Mesenchymal stem cell (in vitro differentiated cells and primary cell): ENCODE measurements at regions not wholly inside any gene's neighbourhood (a gene's known extent, or its start where the extent isn't known, plus 50 kb on each side); places are given as distances from the start of the nearest gene placed in this dataset.

Experiments
- DNase-seq: peaks from one replicate; pipeline ENCODE4 v3.0.0-alpha.2; 2013
- H2AFZ ChIP-seq: one replicate; pipeline ENCODE4 v1.6.1; 2013; ENCODE audit warnings: low read depth, mild to moderate bottlenecking, control low read depth, inconsistent platforms, low read length, moderate library complexity
- H2AK5ac ChIP-seq: 2 replicates; pipeline ENCODE4 v1.6.1; 2013; ENCODE audit warnings: low read length, moderate library complexity, mild to moderate bottlenecking, inconsistent platforms; ENCODE audit not compliant: severe bottlenecking
- H2BK120ac ChIP-seq: one replicate; pipeline ENCODE4 v1.6.1; 2013; ENCODE audit warnings: low read depth, mild to moderate bottlenecking, inconsistent platforms, low read length, moderate library complexity
- H2BK12ac ChIP-seq, 2 experiments: one replicate each; pipeline ENCODE4 v1.6.1; 2013; ENCODE audit warnings: inconsistent platforms in 2 of 2, low read length in 2 of 2, mild to moderate bottlenecking in 2 of 2, moderate library complexity in 2 of 2, control low read depth in 1 of 2
- H2BK15ac ChIP-seq: one replicate; pipeline ENCODE4 v1.6.1; 2013; ENCODE audit warnings: mild to moderate bottlenecking, low read depth, inconsistent platforms; ENCODE audit not compliant: poor library complexity, severe bottlenecking
- H2BK5ac ChIP-seq: 2 replicates; pipeline ENCODE4 v1.6.1; 2013; ENCODE audit warnings: low read depth, mild to moderate bottlenecking, low read length, control low read depth, inconsistent platforms; ENCODE audit not compliant: poor library complexity, severe bottlenecking
- H3K14ac ChIP-seq, 2 experiments: one replicate each; pipeline ENCODE4 v1.6.1; 2013; ENCODE audit warnings: inconsistent platforms in 2 of 2, low read length in 2 of 2, control low read depth in 1 of 2, mild to moderate bottlenecking in 1 of 2, moderate library complexity in 1 of 2
- H3K18ac ChIP-seq, 2 experiments: one replicate each; pipeline ENCODE4 v1.6.1; 2013; ENCODE audit warnings: inconsistent platforms in 2 of 2, low read length in 2 of 2, control low read depth in 1 of 2, low read depth in 1 of 2, mild to moderate bottlenecking in 1 of 2
- H3K23ac ChIP-seq, 2 experiments: one replicate each; pipeline ENCODE4 v1.6.1; 2013; ENCODE audit warnings: inconsistent platforms in 2 of 2, low read length in 2 of 2, mild to moderate bottlenecking in 2 of 2, moderate library complexity in 2 of 2, control low read depth in 1 of 2
- H3K27ac ChIP-seq: 2 replicates; pipeline ENCODE4 v1.5.1; 2013; ENCODE audit warnings: mild to moderate bottlenecking, moderate library complexity, low read length, control low read depth, inconsistent platforms; ENCODE audit not compliant: poor library complexity, severe bottlenecking
- H3K27me3 ChIP-seq, 2 experiments: 2 replicates each; pipeline versions ENCODE4 v1.6.1 to v1.7.0; 2013; ENCODE audit warnings: low read length in 2 of 2, mild to moderate bottlenecking in 2 of 2, moderate library complexity in 2 of 2, control low read depth in 1 of 2, inconsistent platforms in 1 of 2; ENCODE audit not compliant: control insufficient read depth in 1 of 2, insufficient read depth in 1 of 2
- H3K36me3 ChIP-seq, 2 experiments: 2 replicates each; pipeline versions ENCODE4 v1.6.1 to v1.7.0; 2013; ENCODE audit warnings: low read length in 2 of 2, control low read depth in 1 of 2, inconsistent platforms in 1 of 2, low read depth in 1 of 2, mild to moderate bottlenecking in 1 of 2; ENCODE audit not compliant: insufficient read depth in 2 of 2, control insufficient read depth in 1 of 2
- H3K4ac ChIP-seq, 2 experiments: one replicate each; pipeline ENCODE4 v1.6.1; 2013; ENCODE audit warnings: inconsistent platforms in 2 of 2, low read length in 2 of 2, mild to moderate bottlenecking in 2 of 2, moderate library complexity in 2 of 2, control low read depth in 1 of 2, low read depth in 1 of 2
- H3K4me1 ChIP-seq: 2 replicates; pipeline ENCODE4 v1.6.1; 2013; ENCODE audit warnings: low read depth, low read length, control low read depth; ENCODE audit not compliant: control insufficient read depth, insufficient read depth
- H3K4me2 ChIP-seq: 2 replicates; pipeline ENCODE4 v1.6.1; 2013; ENCODE audit warnings: low read length, mild to moderate bottlenecking, inconsistent platforms; ENCODE audit not compliant: poor library complexity, severe bottlenecking
- H3K4me3 ChIP-seq, 2 experiments: 2 replicates each; pipeline versions ENCODE4 v1.5.1 to v1.7.0; 2013; ENCODE audit warnings: low read length in 2 of 2, mild to moderate bottlenecking in 2 of 2, control low read depth in 1 of 2, low read depth in 1 of 2; ENCODE audit not compliant: insufficient read depth in 1 of 2
- H3K79me1 ChIP-seq: replicated peaks from 2 replicates; pipeline ENCODE4 v1.6.1; 2013; ENCODE audit warnings: mild to moderate bottlenecking, control low read depth, low read length, inconsistent platforms; ENCODE audit not compliant: poor library complexity, severe bottlenecking
- H3K9ac ChIP-seq: 2 replicates; pipeline ENCODE4 v1.7.0; 2013; ENCODE audit warnings: mild to moderate bottlenecking, low read length, moderate library complexity
- H3K9me3 ChIP-seq: 2 replicates; pipeline ENCODE4 v1.7.0; 2013; ENCODE audit warnings: mild to moderate bottlenecking, low read length; ENCODE audit not compliant: control insufficient read depth
- H4K8ac ChIP-seq: one replicate; pipeline ENCODE4 v1.6.1; 2013; ENCODE audit warnings: inconsistent platforms, mild to moderate bottlenecking, low read length, moderate library complexity
- H4K91ac ChIP-seq: one replicate; pipeline ENCODE4 v1.6.1; 2013; ENCODE audit warnings: mild to moderate bottlenecking, low read length, inconsistent platforms
- WGBS: methylation state at CpG from one replicate; pipeline ENCODE4 v1.1.7; 2013; ENCODE audit warnings: mixed read lengths; 5-methylcytosine and 5-hydroxymethylcytosine counted together

DNA sequence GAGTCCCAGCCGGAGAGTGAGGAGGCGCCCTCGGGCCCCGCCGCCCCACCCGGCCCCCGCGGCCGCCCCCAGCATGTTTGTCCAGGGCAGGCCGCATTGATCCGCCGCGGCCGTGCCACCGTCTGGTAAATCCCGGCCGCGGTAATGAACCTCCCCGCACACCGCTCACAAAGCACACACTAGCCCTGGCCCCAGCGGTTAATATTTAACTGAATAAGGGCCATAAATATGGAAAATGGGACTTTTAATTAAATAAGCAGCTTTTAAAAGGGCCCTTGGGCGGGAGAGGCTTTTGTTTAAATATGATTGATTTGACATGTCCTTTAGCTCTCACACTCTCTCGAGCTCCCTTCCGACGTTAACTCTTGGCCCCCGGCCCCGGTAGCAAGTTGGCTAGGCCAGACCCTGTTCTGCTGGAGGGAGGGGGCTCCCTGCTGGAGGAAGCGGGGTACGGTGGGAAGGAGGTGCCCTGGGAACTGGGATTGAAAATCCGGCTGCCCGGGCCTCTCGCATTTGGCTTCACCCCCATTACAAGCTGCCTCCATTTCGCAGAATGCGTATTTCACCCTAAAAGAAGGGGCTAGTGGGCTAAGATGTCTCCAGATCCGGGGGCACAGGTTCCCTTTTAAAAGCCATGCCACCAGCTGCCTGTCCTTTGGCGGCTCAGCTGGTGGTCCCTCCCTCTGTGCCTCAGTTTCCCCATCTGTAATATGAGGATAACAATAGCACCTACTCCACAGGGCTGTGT lies 199.8 kb downstream of the RBM19 start:
- Histone ChIP-seq H3K4ac (no peak overlapping the region), H2AFZ (no peak overlapping the region), H2BK15ac (peak overlapping the region; percentile 33), H3K9ac (no peak overlapping the region), H3K4me1 (peaks cover 12% of the 10 kb centered on the region), H3K4me2 (no peak overlapping the region), H3K9me3 (no peaks in the 10 kb centered on the region), H3K14ac (no peak overlapping the region), H3K18ac (no peak overlapping the region), H3K27ac (no peak overlapping the region), H2BK5ac (no peak overlapping the region), H3K79me1 (no peaks in the 10 kb centered on the region), H2BK12ac (peak overlapping the region in 1 of 2 experiments; percentile 33), H3K4me3 (no peak overlapping the region), H3K27me3 (peaks cover 17 to 56% of the 10 kb centered on the region in 2 experiments), H3K36me3 (no peaks in the 10 kb centered on the region), H2AK5ac (no peak overlapping the region), H3K23ac (no peak overlapping the region), H4K91ac (no peak overlapping the region), H2BK120ac (no peak overlapping the region), H4K8ac (no peak overlapping the region)
- DNase-seq, result no peak
- WGBS, result 87% methylated on average over 34 of the region's 36 CpGs

DNA sequence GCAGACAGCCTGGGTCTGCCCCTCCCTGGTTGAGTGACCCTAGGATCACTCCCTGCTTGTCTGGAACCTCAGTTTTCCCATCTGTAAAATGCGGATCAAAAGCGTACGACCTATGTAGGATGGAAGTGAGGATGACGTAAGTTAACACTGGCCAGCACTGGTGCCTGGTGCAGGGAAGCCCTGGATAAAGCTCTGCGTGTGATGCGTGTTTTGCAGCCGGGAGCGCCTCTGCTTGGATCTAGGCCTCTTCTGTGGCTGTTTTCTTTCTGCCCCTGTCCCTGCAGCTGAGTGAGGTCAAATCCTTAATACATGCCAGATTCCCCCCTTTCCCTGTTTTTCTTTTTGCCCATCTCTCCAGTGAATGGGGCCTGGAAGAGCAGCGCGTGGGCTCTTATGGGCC lies 201.5 kb downstream of the RBM19 start:
- H2BK15ac ChIP-seq, result no peak overlapping the region
- H3K4me3 ChIP-seq, result no peak overlapping the region
- H3K9me3 ChIP-seq, result no peaks in the 10 kb centered on the region
- H3K23ac ChIP-seq, result no peak overlapping the region
- H3K18ac ChIP-seq, result no peak overlapping the region
- WGBS, result 89% methylated on average over 10 of the region's 10 CpGs
- DNase-seq, result no peak
- no peak overlapping the region for H2BK5ac ChIP-seq
- H3K9ac ChIP-seq, result no peak overlapping the region
- H4K91ac ChIP-seq, result no peak overlapping the region
- H3K4me2 ChIP-seq, result no peak overlapping the region
- H3K79me1 ChIP-seq, result no peaks in the 10 kb centered on the region
- H3K36me3 ChIP-seq, result no peaks in the 10 kb centered on the region
- H3K27me3 ChIP-seq, result peaks cover 17 to 67% of the 10 kb centered on the region in 2 experiments
- peak overlapping the region in 1 of 2 experiments; percentile 6 for H3K14ac ChIP-seq
- H4K8ac ChIP-seq, result no peak overlapping the region
- no peak overlapping the region for H2BK12ac ChIP-seq
- no peak overlapping the region for H2BK120ac ChIP-seq
- H2AK5ac ChIP-seq, result no peak overlapping the region
- peaks cover 12% of the 10 kb centered on the region for H3K4me1 ChIP-seq
- no peak overlapping the region for H3K4ac ChIP-seq
- H3K27ac ChIP-seq, result no peak overlapping the region
- H2AFZ ChIP-seq, result no peak overlapping the region

DNA sequence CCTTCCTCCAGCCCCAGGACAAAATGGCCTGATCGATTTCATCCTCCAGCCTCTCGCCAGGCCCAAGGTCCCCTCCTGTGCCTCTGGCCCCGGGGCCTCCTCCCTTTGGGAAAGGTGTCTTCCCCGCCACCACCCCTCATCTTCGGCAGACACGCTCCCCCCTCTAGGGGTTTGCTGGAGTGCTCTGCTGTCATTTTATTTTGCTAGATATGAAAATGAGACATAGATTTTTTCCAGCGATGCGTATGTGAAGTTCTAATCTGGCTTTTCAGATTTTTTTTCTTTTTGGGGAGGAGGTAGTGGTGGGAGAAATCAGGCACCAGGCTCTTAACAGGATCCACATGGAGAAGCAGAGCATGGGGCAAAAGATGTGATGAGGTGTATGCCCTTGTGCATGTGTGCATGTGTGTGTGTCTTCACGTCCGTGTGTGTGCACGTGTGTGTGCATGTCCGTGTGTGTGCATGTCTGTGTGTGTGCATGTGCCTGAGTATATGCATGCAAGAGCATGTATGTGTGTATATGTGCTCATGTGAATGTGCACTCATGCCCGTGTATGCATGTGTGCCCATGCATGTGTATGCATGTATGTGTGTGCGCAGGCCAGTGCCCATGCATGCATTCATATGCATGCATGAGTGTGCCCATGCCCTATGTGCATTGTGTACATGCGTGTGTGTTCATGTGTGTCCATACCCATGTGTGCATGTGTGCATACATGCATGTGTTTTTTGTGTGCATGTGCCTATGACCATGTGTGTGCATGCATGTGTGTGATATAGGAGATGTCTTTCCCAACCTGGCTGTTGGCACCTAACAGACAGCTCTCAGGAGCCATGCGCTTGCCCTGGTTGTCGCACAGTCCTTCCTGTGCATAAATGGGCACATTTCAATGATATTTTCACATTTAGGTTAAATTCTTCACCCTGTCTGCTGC lies 203.0 kb downstream of the RBM19 start:
- Histone ChIP-seq H3K36me3 (no peaks in the 10 kb centered on the region), H3K18ac (peak overlapping the region in 1 of 2 experiments; percentile 6), H4K91ac (no peak overlapping the region), H3K4me3 (no peak overlapping the region), H3K27me3 (peaks cover 20 to 71% of the 10 kb centered on the region in 2 experiments), H3K9ac (no peak overlapping the region), H3K4me1 (peaks cover 12% of the 10 kb centered on the region), H4K8ac (no peak overlapping the region), H3K14ac (peak overlapping the region in 1 of 2 experiments; percentile 45), H3K79me1 (no peaks in the 10 kb centered on the region), H2AK5ac (no peak overlapping the region), H3K23ac (no peak overlapping the region), H3K27ac (no peak overlapping the region), H2BK12ac (no peak overlapping the region), H2BK15ac (no peak overlapping the region), H3K4ac (no peak overlapping the region), H2AFZ (no peak overlapping the region), H2BK5ac (no peak overlapping the region), H3K9me3 (peaks cover 2% of the 10 kb centered on the region), H2BK120ac (no peak overlapping the region), H3K4me2 (no peak overlapping the region)
- 82% methylated on average over 17 of the region's 17 CpGs for WGBS
- no peak for DNase-seq
